ENCODE measurements at regions not wholly inside any gene's neighbourhood (a gene's known extent, or its start where the extent isn't known, plus 50 kb on each side); places are given as distances from the start of the nearest gene placed in this dataset.
"Not testable (repeated sequence)": the region's sequence is repeated elsewhere in the genome, so short reads cannot be mapped to it uniquely, and the experiment has no call there.

- TF ChIP-seq CTCF (IDR thresholded peaks at IDR 0.05), result no peak
- intact Hi-C loops (cut with DNase I), result loop anchor here in 1 of 2 donors (5.0 kb wide), 2 partner anchors 99 to 554 kb away; no protein-coding TSS in a partner anchor
- Histone ChIP-seq H3K9me3 (no peaks in the 10 kb centered on the region), H3K27me3 (ENCODE audit: insufficient read depth in 3 of 3, low read length in 2 of 3) (no peaks in the 10 kb centered on the region), H3K36me3 (ENCODE audit: insufficient read depth in 1 of 2, low read depth in 1 of 2) (no peaks in the 10 kb centered on the region), H3K27ac (no peak overlapping the region), H3K4me1 (peaks cover 3% of the 10 kb centered on the region), H3K4me3 (no peak overlapping the region)
- 80 to 85% (median 80%) methylated on average over 19 of the region's 19 CpGs for WGBS, 3 donors
- ATAC-seq (no peak), DNase-seq (no peak)
Observed at GRCh38 chr2:235105821-235106359, 154.1 kb downstream of the SH3BP4 start.

DNA sequence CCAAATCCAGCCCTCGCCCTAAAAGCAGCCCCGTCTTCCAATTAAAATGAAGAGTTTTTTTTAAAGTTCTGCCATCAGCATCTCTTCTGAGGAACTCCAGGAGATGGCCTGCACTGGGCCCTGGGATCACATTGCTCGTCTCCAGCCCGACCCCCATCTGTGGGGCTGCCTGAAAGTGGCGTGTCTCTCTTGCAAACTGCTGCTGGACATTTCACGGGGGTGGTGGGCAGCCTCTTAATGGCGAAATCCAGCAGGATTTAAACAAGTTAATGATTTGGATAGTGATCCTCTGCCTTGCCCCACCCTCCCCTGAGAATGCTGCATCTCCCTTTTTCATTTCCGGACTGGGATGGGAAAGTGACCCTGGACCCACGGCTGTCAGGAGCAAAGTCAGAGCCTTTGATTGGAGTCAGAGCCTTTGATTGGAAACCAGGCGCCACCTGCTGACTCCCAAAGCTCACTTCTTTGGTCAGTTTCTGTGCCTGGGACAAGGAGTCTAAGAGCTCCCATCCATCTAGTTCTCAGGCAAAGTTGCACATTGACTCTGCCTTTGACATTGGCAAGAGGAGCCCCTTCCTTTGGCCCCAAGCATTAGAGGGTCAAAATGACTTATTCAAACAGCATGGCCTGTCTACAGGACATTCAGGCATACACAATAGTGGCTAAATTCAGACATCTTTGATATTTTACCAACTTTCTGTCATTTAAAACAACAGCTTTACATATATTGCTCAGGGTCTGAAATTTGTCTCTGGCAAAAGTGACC is 155.2 kb downstream of the SH3BP4 start:
- TF ChIP-seq CTCF (IDR thresholded peaks at IDR 0.05), result peak; percentile 57
- Histone ChIP-seq H3K27me3 (ENCODE audit: insufficient read depth in 3 of 3, low read length in 2 of 3) (no peaks in the 10 kb centered on the region), H3K27ac (no peak overlapping the region), H3K4me3 (no peak overlapping the region), H3K36me3 (ENCODE audit: insufficient read depth in 1 of 2, low read depth in 1 of 2) (no peaks in the 10 kb centered on the region), H3K4me1 (peaks cover 3% of the 10 kb centered on the region), H3K9me3 (no peaks in the 10 kb centered on the region)
- intact Hi-C loops (cut with DNase I), result loop anchor here in 1 of 2 donors (5.0 kb wide), 2 partner anchors 100 to 555 kb away; no protein-coding TSS in a partner anchor
- DNase-seq (peak; percentile 39 to 76), ATAC-seq (peak in 3 of 4 donors; percentile 54 to 74 (median 62))
- 53 to 56% (median 53%) methylated on average over 10 of the region's 10 CpGs for WGBS, 3 donors

DNA sequence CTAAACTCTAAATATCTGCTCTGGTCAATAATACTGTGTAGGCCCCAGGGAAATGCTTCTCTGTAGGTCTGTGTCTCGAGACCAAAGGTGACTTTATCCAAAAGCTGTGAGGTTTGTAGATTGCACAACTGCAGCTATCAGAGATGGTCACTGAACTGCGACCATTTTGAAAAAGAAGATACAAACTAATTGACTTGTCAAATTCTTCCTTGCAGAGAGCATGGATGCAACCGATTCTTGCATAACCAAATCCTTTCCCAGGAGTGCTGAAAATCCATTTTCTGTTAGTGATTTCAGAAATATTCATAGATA is 155.8 kb downstream of the SH3BP4 start:
- ATAC-seq (no peak), DNase-seq (no peak)
- Histone ChIP-seq H3K27me3 (ENCODE audit: insufficient read depth in 3 of 3, low read length in 2 of 3) (no peaks in the 10 kb centered on the region), H3K36me3 (ENCODE audit: insufficient read depth in 1 of 2, low read depth in 1 of 2) (no peaks in the 10 kb centered on the region), H3K4me1 (peaks cover 3% of the 10 kb centered on the region), H3K4me3 (no peak overlapping the region), H3K27ac (no peak overlapping the region), H3K9me3 (no peaks in the 10 kb centered on the region)
- intact Hi-C loops (cut with DNase I), result loop anchor here in 1 of 2 donors (5.0 kb wide), 2 partner anchors 100 to 555 kb away; no protein-coding TSS in a partner anchor
- no peak for TF ChIP-seq CTCF (IDR thresholded peaks at IDR 0.05)
- WGBS, 3 donors, result 87 to 89% (median 89%) methylated on average over 3 of the region's 3 CpGs

DNA sequence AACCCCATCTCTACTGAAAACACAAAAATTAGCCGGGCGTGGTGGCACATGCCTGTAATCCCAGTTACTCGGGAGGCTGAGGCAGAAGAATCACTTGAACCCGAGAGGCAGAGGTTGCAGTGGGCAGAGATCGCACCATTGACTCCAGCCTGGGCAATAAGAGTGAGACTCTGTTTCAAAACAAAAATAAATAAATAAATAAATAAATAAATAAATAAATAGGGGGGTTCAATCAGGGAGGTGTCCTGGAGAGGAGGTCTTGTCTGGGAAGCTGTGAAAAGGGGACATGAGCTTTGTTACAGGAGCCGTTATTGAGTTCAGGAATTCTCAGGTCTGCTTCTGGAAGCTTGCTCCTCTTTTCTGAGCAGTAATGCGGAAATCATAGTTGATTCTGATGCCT is 157.7 kb downstream of the SH3BP4 start:
- not testable (repeated sequence) for H3K4me3 ChIP-seq; H3K36me3 ChIP-seq (ENCODE audit: insufficient read depth in 1 of 2, low read depth in 1 of 2); H3K27ac ChIP-seq; H3K27me3 ChIP-seq (ENCODE audit: insufficient read depth in 3 of 3, low read length in 2 of 3); ATAC-seq; H3K4me1 ChIP-seq; H3K9me3 ChIP-seq; DNase-seq
- WGBS, 3 donors, result 91 to 97% (median 94%) methylated on average over 7 of the region's 7 CpGs
- intact Hi-C loops (cut with DNase I), result loop anchor here in 1 of 2 donors (5.0 kb wide), 2 partner anchors 102 to 557 kb away; no protein-coding TSS in a partner anchor

- no peak for ATAC-seq
- Histone ChIP-seq H3K4me1 (no peaks in the 10 kb centered on the region), H3K9me3 (no peaks in the 10 kb centered on the region), H3K27me3 (ENCODE audit: insufficient read depth in 3 of 3, low read length in 2 of 3) (no peaks in the 10 kb centered on the region), H3K27ac (no peak overlapping the region), H3K36me3 (ENCODE audit: insufficient read depth in 1 of 2, low read depth in 1 of 2) (no peaks in the 10 kb centered on the region), H3K4me3 (no peak overlapping the region)
- 75 to 95% (median 93%) methylated on average over 4 of the region's 4 CpGs for WGBS, 3 donors
- intact Hi-C loops (cut with DNase I), result loop anchor here in 1 of 2 donors (10.0 kb wide), 1 partner anchor 1138 kb away; no protein-coding TSS in a partner anchor
- no peak for TF ChIP-seq CTCF (IDR thresholded peaks at IDR 0.05)
- no peak for DNase-seq
Observed at GRCh38 chr2:235112365-235112764, 160.5 kb downstream of the SH3BP4 start.
